ENCODE measurements at regions not wholly inside any gene's neighbourhood (a gene's known extent, or its start where the extent isn't known, plus 50 kb on each side); places are given as distances from the start of the nearest gene placed in this dataset.

DNA sequence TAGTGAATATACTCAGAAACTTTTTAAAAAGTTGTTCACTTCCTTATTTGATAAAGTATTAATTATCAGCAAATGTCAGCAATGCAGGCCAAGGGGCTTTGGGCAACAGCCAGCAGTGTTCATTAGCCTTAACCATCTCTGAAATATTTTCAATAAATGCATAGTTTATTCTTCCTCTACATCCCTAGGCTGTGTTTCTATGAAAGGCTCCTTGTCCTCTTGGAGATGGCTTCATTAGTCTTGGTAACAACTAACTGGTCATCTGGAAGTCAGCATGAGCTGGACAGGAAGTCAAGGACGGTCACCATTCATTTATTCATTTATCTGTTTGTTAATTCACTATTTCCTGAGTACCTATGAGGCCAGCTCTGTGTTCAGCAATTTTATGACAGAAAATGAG is 124.0 kb upstream of the TMEM132D start:
- H2BK5ac ChIP-seq (ENCODE audit: low read length) = no peak overlapping the region
- H3K14ac ChIP-seq (ENCODE audit: low read length) = no peak overlapping the region
- no peak overlapping the region for H2BK12ac ChIP-seq (ENCODE audit: low read length)
- no peak overlapping the region for H2AFZ ChIP-seq (ENCODE audit: low read length)
- no peak overlapping the region for H3K23ac ChIP-seq (ENCODE audit: low read depth, low read length, poor library complexity)
- H3K4ac ChIP-seq (ENCODE audit: low read length) = no peak overlapping the region
- H3K79me1 ChIP-seq (ENCODE audit: low read depth, low read length) = no peaks in the 10 kb centered on the region
- no peak for DNase-seq (ENCODE audit: low spot score)
- no peak overlapping the region for H3K4me2 ChIP-seq (ENCODE audit: insufficient read depth, low read length, poor library complexity, severe bottlenecking)
- no peak overlapping the region for H2BK15ac ChIP-seq (ENCODE audit: low read length)
- no peak overlapping the region for H4K91ac ChIP-seq (ENCODE audit: low read depth, low read length, poor library complexity)
- H3K9me3 ChIP-seq (replicated peaks in 1 of 2; ENCODE audit: control insufficient read depth in 2 of 2, insufficient read depth in 1 of 2, low read depth in 1 of 2, low read length in 2 of 2) = no peaks in the 10 kb centered on the region
- H3K36me3 ChIP-seq (replicated peaks in 1 of 2; ENCODE audit: control insufficient read depth in 2 of 2, insufficient read depth in 2 of 2, low read length in 2 of 2) = no peaks in the 10 kb centered on the region
- H3K4me3 ChIP-seq (ENCODE audit: low read length in 2 of 2) = no peak overlapping the region
- no peak overlapping the region for H3K27ac ChIP-seq (replicated peaks; ENCODE audit: low read length)
- no CpG with 5 or more reads among the region's 1 CpG for WGBS, 2 donors (ENCODE audit: extremely low coverage in 2 of 2, insufficient read length in 2 of 2, insufficient replicate concordance in 1 of 2)
- H4K8ac ChIP-seq (ENCODE audit: low read depth, low read length) = no peak overlapping the region
- peaks cover 0 to 5% (median 3%) of the 10 kb centered on the region in 3 experiments for H3K27me3 ChIP-seq (ENCODE audit: control insufficient read depth in 3 of 3, insufficient read depth in 3 of 3, low read depth in 1 of 3, low read length in 3 of 3)
- H2AK5ac ChIP-seq (ENCODE audit: low read depth, low read length) = no peak overlapping the region
- H3K18ac ChIP-seq (ENCODE audit: low read length) = no peak overlapping the region
- no peak overlapping the region for H3K9ac ChIP-seq (ENCODE audit: low read depth, low read length, poor library complexity)
- no peak overlapping the region for H2BK120ac ChIP-seq (ENCODE audit: low read depth, low read length)
- H3K4me1 ChIP-seq (ENCODE audit: control insufficient read depth in 2 of 2, insufficient read depth in 1 of 2, low read depth in 1 of 2, low read length in 2 of 2) = no peaks in the 10 kb centered on the region

DNA sequence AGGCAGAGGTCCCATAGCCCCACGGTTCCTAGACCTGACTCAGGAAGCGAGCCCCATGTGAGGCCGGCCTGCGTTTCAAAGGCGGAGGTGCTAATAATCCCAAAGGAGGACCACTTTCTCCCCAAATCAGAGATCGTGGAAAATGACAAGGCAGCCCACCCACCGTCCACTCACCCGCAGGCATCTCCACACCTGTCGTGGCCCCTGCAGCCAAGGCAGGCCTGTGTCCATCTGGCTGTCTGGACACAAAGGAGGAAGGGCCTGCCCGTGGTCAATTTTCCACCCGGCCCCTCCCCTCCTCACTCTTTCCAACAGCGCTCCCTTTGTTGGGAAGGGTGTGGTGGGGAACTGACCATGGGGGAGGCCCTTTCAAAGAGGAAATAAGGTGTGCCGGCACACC is 125.3 kb upstream of the TMEM132D start:
- Histone ChIP-seq H3K4ac (ENCODE audit: low read length) (no peak overlapping the region), H2BK12ac (ENCODE audit: low read length) (no peak overlapping the region), H2AK5ac (ENCODE audit: low read depth, low read length) (no peak overlapping the region), H2AFZ (ENCODE audit: low read length) (no peak overlapping the region), H3K4me3 (ENCODE audit: low read length in 2 of 2) (no peak overlapping the region), H4K91ac (ENCODE audit: low read depth, low read length, poor library complexity) (no peak overlapping the region), H3K23ac (ENCODE audit: low read depth, low read length, poor library complexity) (peak overlapping the region; percentile 18), H3K4me1 (ENCODE audit: control insufficient read depth in 2 of 2, insufficient read depth in 1 of 2, low read depth in 1 of 2, low read length in 2 of 2) (no peaks in the 10 kb centered on the region), H3K79me1 (ENCODE audit: low read depth, low read length) (no peaks in the 10 kb centered on the region), H3K9ac (ENCODE audit: low read depth, low read length, poor library complexity) (peak overlapping the region; percentile 31), H3K18ac (ENCODE audit: low read length) (peak overlapping the region; percentile 34), H2BK120ac (ENCODE audit: low read depth, low read length) (no peak overlapping the region), H3K14ac (ENCODE audit: low read length) (no peak overlapping the region), H2BK15ac (ENCODE audit: low read length) (no peak overlapping the region), H3K36me3 (replicated peaks in 1 of 2; ENCODE audit: control insufficient read depth in 2 of 2, insufficient read depth in 2 of 2, low read length in 2 of 2) (no peaks in the 10 kb centered on the region), H3K4me2 (ENCODE audit: insufficient read depth, low read length, poor library complexity, severe bottlenecking) (no peak overlapping the region), H3K27me3 (ENCODE audit: control insufficient read depth in 3 of 3, insufficient read depth in 3 of 3, low read depth in 1 of 3, low read length in 3 of 3) (peaks cover 0 to 11% (median 8%) of the 10 kb centered on the region in 3 experiments), H3K9me3 (replicated peaks in 1 of 2; ENCODE audit: control insufficient read depth in 2 of 2, insufficient read depth in 1 of 2, low read depth in 1 of 2, low read length in 2 of 2) (no peaks in the 10 kb centered on the region), H4K8ac (ENCODE audit: low read depth, low read length) (no peak overlapping the region), H2BK5ac (ENCODE audit: low read length) (no peak overlapping the region), H3K27ac (replicated peaks; ENCODE audit: low read length) (no peak overlapping the region)
- DNase-seq (ENCODE audit: low spot score) = no peak
- WGBS, 2 donors (ENCODE audit: extremely low coverage in 2 of 2, insufficient read length in 2 of 2, insufficient replicate concordance in 1 of 2) = no CpG with 5 or more reads among the region's 13 CpGs

DNA sequence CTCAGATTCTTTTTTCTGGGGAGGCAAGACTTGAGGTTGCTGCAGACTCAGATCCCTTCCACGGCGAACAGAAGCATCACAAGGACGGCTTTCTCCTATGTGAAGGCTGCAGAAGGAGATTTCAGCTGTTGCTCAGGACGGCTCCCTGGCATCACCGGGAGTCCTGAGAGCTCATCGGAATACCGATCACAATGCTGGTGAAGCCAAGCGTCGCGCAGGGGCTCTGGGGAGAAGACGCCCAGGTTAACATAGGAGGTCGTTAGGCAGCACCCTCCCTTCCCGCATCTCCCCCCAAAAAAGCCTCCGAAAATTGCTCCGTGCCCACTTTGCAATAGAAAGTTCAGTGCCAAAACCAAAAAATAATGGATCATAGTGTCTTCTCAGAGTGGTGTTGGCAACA is 127.2 kb upstream of the TMEM132D start:
- no peak overlapping the region for H4K8ac ChIP-seq (ENCODE audit: low read depth, low read length)
- H3K18ac ChIP-seq (ENCODE audit: low read length) = no peak overlapping the region
- no peak overlapping the region for H3K23ac ChIP-seq (ENCODE audit: low read depth, low read length, poor library complexity)
- no peak overlapping the region for H2BK120ac ChIP-seq (ENCODE audit: low read depth, low read length)
- H3K9me3 ChIP-seq (replicated peaks in 1 of 2; ENCODE audit: control insufficient read depth in 2 of 2, insufficient read depth in 1 of 2, low read depth in 1 of 2, low read length in 2 of 2) = no peaks in the 10 kb centered on the region
- H3K4me3 ChIP-seq (ENCODE audit: low read length in 2 of 2) = no peak overlapping the region
- no peak overlapping the region for H2BK5ac ChIP-seq (ENCODE audit: low read length)
- H3K4ac ChIP-seq (ENCODE audit: low read length) = no peak overlapping the region
- H3K4me1 ChIP-seq (ENCODE audit: control insufficient read depth in 2 of 2, insufficient read depth in 1 of 2, low read depth in 1 of 2, low read length in 2 of 2) = no peaks in the 10 kb centered on the region
- H3K4me2 ChIP-seq (ENCODE audit: insufficient read depth, low read length, poor library complexity, severe bottlenecking) = no peak overlapping the region
- H4K91ac ChIP-seq (ENCODE audit: low read depth, low read length, poor library complexity) = no peak overlapping the region
- no CpG with 5 or more reads among the region's 15 CpGs for WGBS, 2 donors (ENCODE audit: extremely low coverage in 2 of 2, insufficient read length in 2 of 2, insufficient replicate concordance in 1 of 2)
- no peak overlapping the region for H3K9ac ChIP-seq (ENCODE audit: low read depth, low read length, poor library complexity)
- H3K14ac ChIP-seq (ENCODE audit: low read length) = no peak overlapping the region
- H2BK12ac ChIP-seq (ENCODE audit: low read length) = no peak overlapping the region
- H2BK15ac ChIP-seq (ENCODE audit: low read length) = no peak overlapping the region
- H3K79me1 ChIP-seq (ENCODE audit: low read depth, low read length) = no peaks in the 10 kb centered on the region
- H2AK5ac ChIP-seq (ENCODE audit: low read depth, low read length) = no peak overlapping the region
- H2AFZ ChIP-seq (ENCODE audit: low read length) = no peak overlapping the region
- H3K27me3 ChIP-seq (ENCODE audit: control insufficient read depth in 3 of 3, insufficient read depth in 3 of 3, low read depth in 1 of 3, low read length in 3 of 3) = peaks cover 0 to 17% (median 11%) of the 10 kb centered on the region in 3 experiments
- H3K36me3 ChIP-seq (replicated peaks in 1 of 2; ENCODE audit: control insufficient read depth in 2 of 2, insufficient read depth in 2 of 2, low read length in 2 of 2) = no peaks in the 10 kb centered on the region
- H3K27ac ChIP-seq (replicated peaks; ENCODE audit: low read length) = no peak overlapping the region
- no peak for DNase-seq (ENCODE audit: low spot score)

DNA sequence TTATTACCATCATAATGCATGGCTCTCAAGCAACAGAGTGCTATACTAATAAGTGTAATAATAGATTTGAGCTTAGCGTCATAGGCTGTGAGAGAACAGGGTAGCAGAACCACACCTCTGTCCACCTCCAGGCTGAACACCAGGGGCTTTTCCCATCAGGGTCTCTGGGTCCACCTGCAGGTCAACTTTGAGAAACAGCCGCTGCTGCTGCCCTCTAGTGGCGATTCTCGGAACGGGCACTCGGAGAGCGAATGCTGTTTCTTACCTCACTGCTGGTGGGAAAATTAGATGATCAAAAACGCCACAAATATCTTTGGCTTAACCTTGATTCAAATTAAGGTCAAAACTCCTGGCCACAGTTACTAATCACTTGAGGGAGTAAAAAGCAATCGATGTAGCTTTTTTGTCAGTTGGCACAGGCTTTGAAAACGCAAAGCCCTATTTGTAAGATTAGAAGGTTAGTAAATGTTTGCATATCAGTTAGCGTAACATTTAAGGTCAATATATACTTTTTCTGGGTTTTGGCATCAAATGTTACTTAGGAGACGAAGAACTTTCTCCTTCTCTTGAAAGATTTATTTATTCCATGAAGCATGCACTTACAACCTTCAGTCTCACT is 127.9 kb upstream of the TMEM132D start:
- peak; percentile 66 for DNase-seq (ENCODE audit: low spot score)
- Histone ChIP-seq H2BK12ac (ENCODE audit: low read length) (no peak overlapping the region), H4K91ac (ENCODE audit: low read depth, low read length, poor library complexity) (no peak overlapping the region), H3K4ac (ENCODE audit: low read length) (no peak overlapping the region), H2BK120ac (ENCODE audit: low read depth, low read length) (no peak overlapping the region), H2AK5ac (ENCODE audit: low read depth, low read length) (no peak overlapping the region), H3K18ac (ENCODE audit: low read length) (no peak overlapping the region), H3K27ac (replicated peaks; ENCODE audit: low read length) (no peak overlapping the region), H3K4me3 (ENCODE audit: low read length in 2 of 2) (no peak overlapping the region), H3K4me2 (ENCODE audit: insufficient read depth, low read length, poor library complexity, severe bottlenecking) (no peak overlapping the region), H3K23ac (ENCODE audit: low read depth, low read length, poor library complexity) (no peak overlapping the region), H3K9me3 (replicated peaks in 1 of 2; ENCODE audit: control insufficient read depth in 2 of 2, insufficient read depth in 1 of 2, low read depth in 1 of 2, low read length in 2 of 2) (no peaks in the 10 kb centered on the region), H2BK5ac (ENCODE audit: low read length) (no peak overlapping the region), H3K9ac (ENCODE audit: low read depth, low read length, poor library complexity) (no peak overlapping the region), H2BK15ac (ENCODE audit: low read length) (no peak overlapping the region), H3K14ac (ENCODE audit: low read length) (no peak overlapping the region), H4K8ac (ENCODE audit: low read depth, low read length) (no peak overlapping the region), H3K4me1 (ENCODE audit: control insufficient read depth in 2 of 2, insufficient read depth in 1 of 2, low read depth in 1 of 2, low read length in 2 of 2) (no peaks in the 10 kb centered on the region), H3K27me3 (ENCODE audit: control insufficient read depth in 3 of 3, insufficient read depth in 3 of 3, low read depth in 1 of 3, low read length in 3 of 3) (peaks cover 0 to 17% (median 11%) of the 10 kb centered on the region in 3 experiments), H3K79me1 (ENCODE audit: low read depth, low read length) (no peaks in the 10 kb centered on the region), H3K36me3 (replicated peaks in 1 of 2; ENCODE audit: control insufficient read depth in 2 of 2, insufficient read depth in 2 of 2, low read length in 2 of 2) (no peaks in the 10 kb centered on the region), H2AFZ (ENCODE audit: low read length) (no peak overlapping the region)
- no CpG with 5 or more reads among the region's 12 CpGs for WGBS, 2 donors (ENCODE audit: extremely low coverage in 2 of 2, insufficient read length in 2 of 2, insufficient replicate concordance in 1 of 2)

Data from neuronal stem cell (in vitro differentiated cells).